HG03196 (cell line): ENCODE measurements at regions not wholly inside any gene's neighbourhood (a gene's known extent, or its start where the extent isn't known, plus 50 kb on each side); places are given as distances from the start of the nearest gene placed in this dataset.
"Not testable (repeated sequence)": the region's sequence is repeated elsewhere in the genome, so short reads cannot be mapped to it uniquely, and the experiment has no call there.

Experiments
- ATAC-seq: cut with Tn5 transposase; IDR thresholded peaks from one replicate; pipeline ENCODE4 v1.9.1; 2021; ENCODE audit not compliant: unreplicated experiment

DNA sequence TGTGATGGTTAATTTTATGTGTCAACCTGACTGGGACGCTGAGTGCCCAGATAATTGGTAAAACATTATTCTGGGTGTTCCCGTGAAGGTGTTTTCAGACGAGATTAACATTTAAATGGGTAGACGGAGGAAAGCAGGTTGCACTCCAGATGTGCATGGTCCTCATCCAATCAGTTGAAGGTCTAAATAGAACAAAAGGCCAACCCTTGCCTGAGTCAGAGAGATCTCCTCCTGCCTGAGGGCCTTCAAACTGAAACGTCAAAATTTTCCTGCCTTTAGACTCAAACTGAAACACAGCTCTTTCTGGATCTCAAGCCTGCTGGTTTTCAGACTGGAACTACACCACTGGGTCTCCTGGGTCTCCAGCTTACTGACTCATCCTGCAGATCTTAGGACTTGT lies 73.5 kb downstream of the NPIPA8 start:
- not testable (repeated sequence) for ATAC-seq

DNA sequence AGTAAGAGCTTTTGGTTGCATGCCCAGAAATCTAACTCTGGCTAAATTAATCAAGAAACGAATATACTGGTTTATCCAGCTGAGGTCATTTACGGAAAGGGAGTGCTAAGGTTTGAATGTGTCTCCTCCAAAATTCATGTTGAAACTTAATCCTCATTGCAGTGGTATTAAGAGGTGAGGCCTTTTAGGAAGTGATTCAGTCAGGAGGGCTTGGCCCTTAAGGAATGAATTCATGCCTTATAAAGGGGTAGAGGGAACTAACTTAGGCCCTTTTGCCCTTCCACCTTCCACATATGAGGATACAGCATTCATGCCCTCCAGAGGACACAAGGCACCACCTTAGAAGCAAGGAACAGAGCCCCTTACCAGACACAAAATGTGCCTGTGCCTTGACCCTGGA lies 74.7 kb downstream of the NPIPA8 start:
- not testable (repeated sequence) for ATAC-seq

DNA sequence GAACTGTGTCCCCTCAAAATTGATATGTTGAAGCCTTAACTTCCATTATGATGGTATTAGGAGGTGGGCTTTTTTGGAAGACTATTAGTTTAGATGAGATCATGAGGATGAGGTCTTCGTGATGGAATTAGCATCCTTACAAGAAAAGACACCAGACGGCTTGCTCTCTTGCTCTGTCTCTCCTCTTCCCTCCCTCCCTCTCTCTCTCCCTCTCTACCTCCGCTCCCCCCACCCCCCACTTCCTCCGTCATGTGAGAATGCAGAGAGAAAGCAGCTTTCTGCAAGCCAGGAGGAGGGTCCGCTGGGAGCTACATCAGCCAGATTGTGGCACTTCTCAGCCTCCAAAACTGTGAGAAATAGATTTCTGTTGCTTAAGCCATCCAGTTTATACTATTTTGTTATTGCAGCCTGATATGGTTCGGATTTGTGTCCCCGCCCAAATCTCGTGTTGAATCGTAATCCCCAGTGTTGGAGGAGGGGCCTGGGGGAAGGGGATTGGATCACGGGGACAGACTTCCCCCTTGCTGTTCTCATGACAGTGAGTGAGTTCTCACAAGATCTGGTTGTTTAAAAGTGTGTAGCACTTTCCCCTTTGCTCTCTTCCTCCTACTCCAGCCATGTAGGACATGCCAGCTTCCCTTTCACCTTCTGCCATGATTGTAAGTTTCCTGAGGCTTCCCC lies 76.9 kb downstream of the NPIPA8 start:
- ATAC-seq: not testable (repeated sequence)

DNA sequence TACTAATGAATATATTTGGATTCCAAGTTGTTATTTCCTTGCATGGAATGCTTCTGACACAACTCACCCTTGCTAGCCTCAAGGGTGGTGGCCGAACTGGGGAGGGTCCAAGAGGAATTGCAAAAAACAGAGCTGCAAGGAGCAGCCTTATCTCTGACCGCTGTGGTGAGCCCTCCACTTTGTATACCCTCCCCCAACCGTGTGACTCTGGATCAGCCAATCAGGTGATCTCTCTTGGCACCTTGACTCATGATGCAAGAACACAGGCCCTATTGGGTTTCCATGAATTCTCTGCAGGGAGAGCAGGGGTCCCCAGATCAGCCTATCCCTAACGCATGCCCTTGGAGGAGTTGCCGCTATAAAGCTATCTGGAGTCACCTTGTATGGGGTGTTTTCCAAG lies 83.6 kb downstream of the NPIPA8 start:
- ATAC-seq: not testable (repeated sequence)

DNA sequence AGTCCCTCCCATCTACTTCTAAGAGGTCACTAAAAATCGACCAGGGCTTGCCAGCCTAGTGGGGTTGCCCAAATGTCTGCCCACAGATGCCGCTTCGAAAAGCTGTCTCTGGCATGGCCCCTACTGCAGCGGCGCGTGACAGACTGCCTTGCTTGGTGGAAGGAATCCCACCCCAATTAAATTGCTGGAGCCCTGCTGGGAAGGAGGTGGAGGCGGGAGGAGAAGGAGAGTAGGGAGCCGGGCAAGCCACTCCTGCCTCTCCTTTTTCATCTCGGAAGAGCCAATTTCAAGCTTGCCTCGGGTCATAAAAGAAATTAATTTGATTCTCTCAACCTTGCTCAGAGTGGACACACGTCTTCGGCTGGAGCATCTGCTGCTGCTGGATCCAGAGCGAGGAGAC lies 106.0 kb downstream of the NPIPA8 start:
- not testable (repeated sequence) for ATAC-seq

DNA sequence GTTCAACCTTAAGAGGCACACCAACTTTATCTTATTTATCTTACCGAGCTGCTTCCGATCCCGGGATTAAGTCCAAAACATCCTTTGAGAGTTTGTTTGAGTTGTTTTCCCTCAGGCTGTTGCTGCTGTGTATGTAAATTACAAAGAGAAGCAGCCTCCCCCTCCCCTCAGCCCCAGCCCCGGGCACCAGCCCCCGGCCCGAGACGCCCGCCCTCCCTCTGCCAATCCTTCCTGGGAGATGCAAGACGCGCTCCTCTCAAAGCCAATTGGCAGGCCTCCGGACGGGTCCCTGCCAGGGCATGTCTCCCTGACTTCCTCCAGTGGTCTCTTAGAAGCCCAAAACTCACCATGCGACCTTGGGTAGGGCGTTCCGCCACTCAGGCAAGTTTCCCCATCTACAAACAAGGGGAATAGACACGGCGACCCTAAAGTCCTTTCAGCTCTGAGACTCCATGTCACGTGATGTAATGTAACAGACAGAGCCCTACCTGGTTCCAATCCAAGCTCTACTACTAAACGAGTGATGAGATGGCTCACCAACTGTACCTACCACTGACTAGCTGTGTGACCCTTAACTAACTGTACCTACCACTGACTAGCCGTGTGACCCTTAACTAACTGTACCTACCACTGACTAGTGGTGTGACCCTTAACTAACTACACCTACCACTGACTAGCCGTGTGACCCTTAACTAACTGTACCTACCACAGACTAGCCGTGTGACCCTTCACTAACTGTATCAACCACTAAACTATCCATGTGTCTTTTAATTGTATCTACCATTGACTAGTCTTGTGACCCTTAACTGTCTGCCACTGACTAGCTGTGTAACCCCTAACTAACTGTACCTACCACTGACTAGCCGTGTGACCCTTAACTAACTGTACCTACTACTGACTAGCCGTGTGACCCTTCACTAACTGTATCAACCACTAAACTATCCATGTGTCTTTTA lies 114.2 kb downstream of the NPIPA8 start:
- not testable (repeated sequence) for ATAC-seq

DNA sequence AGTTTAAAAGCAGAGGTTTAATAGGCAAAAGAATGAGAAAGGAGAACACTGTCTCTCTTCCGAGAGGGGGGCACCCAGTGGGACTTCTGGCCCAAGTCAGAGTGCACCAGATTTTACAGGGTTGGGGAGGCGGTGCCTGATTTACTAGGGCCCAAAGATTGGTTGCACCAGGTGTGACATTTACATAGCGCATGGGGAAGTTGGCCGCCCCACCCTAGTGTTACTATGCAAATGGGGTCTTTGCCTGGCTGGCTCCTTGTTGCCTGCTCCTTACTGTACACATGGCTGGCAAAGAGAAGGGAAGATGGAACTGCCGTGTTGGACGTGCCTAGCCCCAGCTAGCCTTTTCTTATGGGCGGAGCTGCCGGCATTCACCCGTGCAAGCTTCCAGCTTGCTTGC lies 118.8 kb downstream of the NPIPA8 start:
- ATAC-seq: not testable (repeated sequence)

DNA sequence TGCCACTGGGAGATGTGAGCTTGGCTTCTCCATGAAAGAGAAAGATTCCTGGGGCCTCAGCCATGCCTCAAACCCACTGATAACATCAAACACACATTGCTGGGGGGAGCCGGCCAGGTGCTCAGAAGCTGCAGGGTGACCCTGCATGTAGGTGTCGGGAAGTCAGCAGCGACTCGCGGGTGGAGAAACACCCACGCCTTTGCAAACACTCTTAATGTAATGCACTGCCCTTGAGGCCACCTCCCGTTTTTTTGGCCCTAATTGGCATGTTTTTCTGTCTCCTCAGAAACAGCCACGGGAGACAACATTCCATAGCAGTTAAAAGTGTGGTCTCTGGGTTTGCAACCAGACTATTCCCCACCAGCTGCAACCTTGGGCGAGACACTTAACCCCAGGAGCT lies 119.7 kb downstream of the NPIPA8 start:
- not testable (repeated sequence) for ATAC-seq

DNA sequence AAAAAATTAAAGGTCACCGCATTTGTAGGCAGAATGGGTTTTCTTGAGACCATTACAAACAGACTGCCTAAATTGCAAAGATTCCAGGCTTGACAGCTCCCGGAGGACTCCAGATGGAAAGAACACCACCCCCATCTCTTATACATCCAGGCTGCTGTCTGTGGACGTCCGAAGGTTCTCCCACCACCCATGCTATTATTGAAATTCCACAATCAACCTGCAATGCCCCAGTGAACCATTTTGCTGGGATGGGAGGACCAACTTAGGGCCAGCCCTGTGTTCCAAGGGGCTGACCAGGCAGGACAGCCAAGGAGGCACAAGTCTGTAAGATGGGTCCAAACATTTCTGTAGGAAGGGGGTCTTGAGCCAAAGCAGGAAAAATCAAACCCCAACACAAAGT lies 122.7 kb downstream of the NPIPA8 start:
- ATAC-seq: not testable (repeated sequence)

DNA sequence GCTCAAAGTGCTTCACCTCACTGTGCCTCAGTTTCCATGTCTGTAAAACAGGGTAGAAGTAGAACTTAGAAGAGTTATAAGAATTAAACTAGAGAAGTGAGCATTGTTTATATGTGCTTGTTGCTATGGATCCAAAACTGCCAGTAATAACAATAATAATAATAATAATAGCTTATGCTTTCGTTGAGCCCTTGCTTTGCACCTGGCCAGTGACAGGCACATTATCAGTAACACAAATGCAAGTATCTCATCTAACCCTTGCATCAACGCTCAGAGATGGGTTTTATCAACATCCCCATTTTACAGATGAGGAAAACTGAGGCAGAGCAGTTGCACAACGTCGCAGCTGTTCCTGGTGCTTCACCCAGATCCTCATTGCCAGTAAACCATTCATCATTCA lies 125.0 kb downstream of the NPIPA8 start:
- ATAC-seq: not testable (repeated sequence)

DNA sequence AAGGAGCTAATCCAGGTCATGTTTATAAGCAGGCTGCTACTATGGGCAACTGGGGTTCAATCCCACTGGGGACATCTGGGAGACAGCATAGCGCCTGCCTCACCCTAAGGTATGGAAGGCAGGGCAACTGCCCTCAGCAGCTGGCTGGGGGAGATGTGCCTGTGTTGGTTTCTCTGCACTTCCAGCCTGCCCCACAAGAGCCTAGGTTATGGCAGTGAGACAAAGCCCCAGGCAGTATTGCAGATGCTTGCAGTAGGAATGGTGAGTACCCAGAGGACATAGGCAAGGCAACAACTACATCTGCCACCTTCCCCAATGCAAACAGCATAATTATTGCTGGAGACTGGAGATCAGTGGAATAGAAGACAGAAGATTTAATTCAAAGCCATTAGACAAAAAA lies 131.8 kb downstream of the NPIPA8 start:
- ATAC-seq: not testable (repeated sequence)

DNA sequence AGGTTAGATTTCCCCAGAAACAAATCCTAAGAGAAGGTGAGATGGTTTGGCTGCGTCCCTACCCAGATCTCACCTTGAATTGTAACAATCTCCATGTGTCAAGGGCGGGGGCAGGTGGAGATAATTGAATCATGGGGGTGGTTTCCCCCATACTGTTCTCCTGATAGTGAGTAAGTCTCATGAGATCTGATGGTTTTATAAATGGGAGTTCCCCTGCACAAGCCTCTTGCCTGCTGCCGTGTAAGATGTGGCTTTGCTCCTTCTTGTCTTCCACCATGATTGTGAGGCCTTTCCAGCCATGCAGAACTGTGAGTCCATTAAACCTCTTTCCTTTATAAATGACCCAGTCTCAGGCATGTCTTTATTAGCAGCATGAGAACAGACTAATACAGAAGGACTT lies 132.2 kb downstream of the NPIPA8 start:
- ATAC-seq: not testable (repeated sequence)

DNA sequence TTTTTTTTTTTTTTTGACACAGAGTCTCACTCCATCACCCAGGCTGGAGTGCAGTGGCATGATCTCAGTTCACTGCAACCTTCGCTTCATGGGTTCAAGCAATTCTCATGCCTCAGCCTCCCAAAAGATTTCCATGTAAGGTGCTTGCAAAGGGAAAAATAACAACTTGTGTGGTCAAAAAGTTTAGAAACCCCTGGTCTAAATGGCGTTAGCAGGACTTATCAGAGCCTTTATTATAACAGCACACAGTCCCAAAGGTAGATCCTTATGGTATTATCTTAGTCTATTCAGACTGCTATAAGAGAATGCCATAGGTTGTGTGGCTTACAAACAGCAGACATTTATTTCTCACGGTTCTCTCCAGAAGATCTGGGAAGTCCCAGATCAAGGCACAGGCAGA lies 135.0 kb downstream of the NPIPA8 start:
- ATAC-seq: not testable (repeated sequence)

DNA sequence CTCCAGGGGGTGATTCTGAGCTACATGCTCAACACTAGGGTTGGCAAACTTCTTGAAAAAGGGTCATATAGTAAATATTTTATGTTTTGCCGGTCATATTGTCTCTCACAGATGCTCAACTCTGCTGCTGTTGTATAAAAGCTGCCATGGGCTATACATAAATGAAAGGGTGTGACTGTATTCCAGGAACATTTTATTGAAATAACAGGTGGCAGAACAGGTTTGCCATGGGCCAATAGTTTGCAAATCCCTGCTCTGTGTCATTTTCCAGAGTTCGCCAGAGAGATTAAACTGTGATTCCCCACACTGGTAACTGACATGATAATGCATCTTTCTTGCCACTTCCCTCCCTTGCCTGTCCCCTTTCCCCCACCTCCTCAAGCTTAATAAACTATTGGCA lies 144.1 kb downstream of the NPIPA8 start:
- ATAC-seq: not testable (repeated sequence)

DNA sequence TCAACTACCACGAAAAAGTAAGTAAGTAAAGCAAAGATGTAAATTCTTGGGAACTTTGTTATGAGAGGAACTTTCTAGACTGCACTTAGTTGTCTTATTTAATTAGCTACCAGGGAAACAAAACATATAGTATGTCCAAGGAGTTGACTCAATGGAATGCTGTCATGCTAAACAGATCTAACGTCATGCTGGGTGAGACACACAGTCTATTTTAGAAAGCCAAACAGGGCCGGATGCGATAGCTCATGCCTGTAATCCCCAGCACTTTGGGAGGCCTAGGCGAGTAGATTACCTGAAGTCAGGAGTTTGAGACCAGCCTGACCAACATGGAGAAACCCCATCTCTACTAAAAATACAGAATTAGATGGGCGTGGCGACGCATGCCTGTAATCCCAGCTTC lies 146.4 kb downstream of the NPIPA8 start:
- not testable (repeated sequence) for ATAC-seq

DNA sequence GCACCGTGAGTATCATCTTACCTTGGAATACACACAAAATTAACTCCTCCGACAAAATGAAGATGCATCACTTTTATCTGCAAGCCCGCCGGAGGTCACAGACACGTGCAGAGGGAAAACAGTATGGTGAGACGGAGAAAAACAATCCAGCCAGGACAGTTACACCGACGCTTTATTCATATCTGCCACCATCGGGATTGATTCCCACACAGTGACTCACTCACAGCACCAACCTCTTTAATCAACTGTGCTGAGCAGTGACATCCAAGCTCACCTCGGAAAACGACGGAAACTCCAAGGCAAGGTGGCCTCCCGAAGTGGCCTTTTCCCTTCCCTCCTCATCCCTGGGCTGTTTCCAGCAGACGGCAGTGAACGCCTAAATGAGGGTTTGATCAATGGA lies 151.8 kb downstream of the NPIPA8 start:
- not testable (repeated sequence) for ATAC-seq

DNA sequence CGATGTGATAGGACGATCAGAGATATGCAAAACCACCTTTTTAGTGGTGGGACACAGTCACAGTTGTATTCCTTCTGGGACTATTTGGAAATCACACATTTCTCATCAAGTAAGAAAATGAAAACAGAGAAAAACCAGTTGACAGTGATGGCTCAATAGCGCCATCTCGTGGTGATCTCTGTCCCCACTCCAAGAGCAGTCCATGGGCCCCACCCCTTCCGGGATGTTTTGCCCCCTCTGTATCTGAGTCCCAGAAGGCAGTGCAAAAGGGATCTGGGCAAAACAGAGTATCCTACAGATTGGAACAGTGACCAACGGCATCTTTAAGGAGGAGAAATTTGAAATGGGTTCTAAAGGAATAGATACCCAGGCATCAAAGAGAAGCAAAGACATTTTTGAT lies 155.5 kb downstream of the NPIPA8 start:
- not testable (repeated sequence) for ATAC-seq

DNA sequence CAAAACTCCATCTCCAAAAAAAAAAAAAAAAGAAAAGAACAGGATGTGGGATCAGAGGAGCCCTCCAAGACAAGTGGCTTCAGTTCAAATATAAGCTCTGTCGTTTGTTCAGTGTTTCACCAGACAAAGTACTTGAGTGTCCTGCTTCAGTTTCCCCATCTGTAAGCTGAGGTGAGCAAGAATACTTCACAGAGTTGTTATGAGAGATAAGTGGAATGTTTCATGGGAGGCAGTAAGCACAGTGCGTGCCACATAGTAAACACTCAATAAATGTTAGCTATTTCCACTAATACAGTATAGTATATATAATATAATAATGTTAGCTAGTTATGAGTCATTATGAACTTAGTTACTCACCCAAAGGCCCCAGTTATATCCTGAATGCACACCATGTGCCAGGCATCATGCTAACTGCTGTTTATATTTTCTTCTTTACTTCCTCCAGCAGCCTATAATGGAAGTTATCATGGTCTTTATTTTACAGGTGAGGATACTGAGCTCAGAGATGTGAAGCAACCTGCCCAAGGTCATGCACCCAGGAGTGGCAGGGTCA lies 162.5 kb downstream of the NPIPA8 start:
- ATAC-seq: not testable (repeated sequence)

DNA sequence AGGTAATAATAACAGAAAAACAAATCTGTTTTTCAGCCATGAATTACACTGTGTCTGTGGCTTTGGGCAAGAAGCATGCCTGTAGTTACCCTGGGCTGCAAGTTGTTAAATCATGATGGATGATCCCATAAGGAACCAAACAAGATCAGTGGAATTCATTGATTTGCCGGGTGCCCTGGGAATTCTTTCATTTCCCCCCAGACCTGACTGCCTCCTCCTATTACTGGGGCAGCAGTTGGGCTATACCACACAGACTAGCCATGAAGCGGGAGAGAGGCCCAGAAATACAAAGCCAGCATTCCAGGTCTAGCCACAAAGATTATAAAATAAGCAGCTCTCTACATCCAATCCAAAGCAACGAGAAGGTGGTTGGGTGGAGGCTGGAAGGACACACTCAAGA lies 174.2 kb downstream of the NPIPA8 start:
- not testable (repeated sequence) for ATAC-seq

DNA sequence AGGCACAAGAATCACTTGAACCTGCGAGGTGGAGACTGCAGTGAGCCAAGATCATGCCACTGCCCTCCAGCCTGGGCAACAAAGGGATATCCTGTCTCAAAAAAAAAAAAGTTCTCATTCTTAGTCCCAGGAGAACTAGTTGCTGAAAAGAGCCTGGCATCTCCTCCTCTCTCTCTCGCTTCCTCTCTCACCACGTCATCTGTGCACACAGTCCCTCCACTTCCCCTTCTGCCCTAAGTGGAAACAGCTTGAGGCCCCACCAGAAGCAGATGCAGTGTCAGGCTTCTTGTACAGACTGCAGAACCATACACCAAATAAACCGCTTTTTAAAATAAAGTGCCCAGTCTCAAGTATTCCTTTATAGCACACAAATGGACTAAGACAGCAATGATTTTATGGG lies 175.3 kb downstream of the NPIPA8 start:
- not testable (repeated sequence) for ATAC-seq

DNA sequence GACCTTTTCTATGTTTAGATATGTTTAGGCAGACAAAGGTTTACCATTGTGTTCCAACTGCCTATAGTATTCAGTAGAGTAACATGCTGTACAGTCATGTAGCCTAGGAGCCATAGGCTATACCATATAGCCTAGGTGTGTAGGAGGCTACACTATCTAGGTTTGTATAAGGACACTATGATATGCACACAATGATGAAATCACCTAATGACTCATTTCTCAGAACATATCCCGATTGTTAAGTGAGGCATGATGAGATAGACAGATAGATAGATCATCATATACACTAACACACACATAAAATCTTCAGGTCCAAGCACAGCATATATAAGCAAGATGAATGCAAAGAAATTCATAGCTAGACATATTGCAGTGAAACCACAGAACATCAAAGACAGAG lies 177.4 kb downstream of the NPIPA8 start:
- ATAC-seq: not testable (repeated sequence)

DNA sequence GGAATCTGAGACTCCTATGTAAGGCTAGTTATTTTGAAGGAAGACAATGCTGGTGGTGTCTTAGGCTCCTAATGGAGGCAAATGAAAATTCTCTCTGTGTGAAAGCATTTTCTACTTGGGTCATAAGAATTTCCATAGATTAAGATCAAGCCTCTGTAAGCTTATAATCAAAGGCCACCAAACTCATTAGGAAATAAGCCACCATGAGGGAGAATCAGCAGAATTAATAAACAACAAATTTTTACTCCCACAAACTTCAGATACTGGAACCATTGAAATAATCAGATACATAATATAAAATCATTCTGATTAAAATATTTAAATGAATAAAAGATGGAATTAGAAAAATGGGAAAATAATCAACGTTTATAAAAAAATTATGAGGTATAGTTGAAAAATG lies 178.7 kb downstream of the NPIPA8 start:
- ATAC-seq: not testable (repeated sequence)
